ENCODE measurements at regions not wholly inside any gene's neighbourhood (a gene's known extent, or its start where the extent isn't known, plus 50 kb on each side); places are given as distances from the start of the nearest gene placed in this dataset.

DNA sequence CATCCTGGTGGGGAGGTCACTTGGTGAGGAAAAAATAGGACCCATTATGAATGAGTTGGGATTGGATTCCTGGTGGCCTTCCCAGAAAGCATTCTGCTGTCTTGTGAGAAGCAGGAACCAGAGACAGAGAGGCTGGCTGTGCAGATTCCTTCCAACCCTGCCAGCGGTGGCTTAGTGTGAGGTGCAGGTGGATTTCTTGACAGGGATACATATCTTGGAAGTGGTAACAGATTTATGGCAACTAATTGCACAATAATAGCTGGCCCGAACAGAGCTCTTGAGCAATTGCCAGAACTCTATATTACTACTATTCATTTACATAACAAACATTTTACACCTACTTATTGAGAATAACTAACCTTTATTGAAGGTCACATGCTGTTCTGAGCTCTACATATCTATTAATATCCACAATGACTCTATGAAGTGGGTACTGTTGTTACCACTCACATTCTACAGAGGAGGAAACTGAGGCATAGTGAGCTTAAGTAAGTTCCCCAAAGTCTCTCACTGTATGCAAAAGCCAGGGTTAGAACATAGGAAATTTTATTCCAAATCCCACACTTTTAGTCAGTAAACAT is 173.9 kb upstream of the SERP2 start:
- TF ChIP-seq, protein P1, sequence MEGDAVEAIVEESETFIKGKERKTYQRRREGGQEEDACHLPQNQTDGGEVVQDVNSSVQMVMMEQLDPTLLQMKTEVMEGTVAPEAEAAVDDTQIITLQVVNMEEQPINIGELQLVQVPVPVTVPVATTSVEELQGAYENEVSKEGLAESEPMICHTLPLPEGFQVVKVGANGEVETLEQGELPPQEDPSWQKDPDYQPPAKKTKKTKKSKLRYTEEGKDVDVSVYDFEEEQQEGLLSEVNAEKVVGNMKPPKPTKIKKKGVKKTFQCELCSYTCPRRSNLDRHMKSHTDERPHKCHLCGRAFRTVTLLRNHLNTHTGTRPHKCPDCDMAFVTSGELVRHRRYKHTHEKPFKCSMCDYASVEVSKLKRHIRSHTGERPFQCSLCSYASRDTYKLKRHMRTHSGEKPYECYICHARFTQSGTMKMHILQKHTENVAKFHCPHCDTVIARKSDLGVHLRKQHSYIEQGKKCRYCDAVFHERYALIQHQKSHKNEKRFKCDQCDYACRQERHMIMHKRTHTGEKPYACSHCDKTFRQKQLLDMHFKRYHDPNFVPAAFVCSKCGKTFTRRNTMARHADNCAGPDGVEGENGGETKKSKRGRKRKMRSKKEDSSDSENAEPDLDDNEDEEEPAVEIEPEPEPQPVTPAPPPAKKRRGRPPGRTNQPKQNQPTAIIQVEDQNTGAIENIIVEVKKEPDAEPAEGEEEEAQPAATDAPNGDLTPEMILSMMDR (IDR thresholded peaks at IDR 0.05): no peak
- TF ChIP-seq POLR2A (IDR thresholded peaks at IDR 0.05): no peak

All from uterus (tissue), 2 donors.